Tibial nerve (tissue), 3 donors: ENCODE measurements at regions not wholly inside any gene's neighbourhood (a gene's known extent, or its start where the extent isn't known, plus 50 kb on each side); places are given as distances from the start of the nearest gene placed in this dataset.

ENCODE experiments used
- POLR2A ChIP-seq, 2 donors: fragments of 450-650 bp; IDR thresholded peaks; one replicate each; pipeline ENCODE4 v1.6.1; 2017; ENCODE audit warnings: antibody characterized with exemption in 2 of 2, mild to moderate bottlenecking in 2 of 2, moderate library complexity in 2 of 2
- TF ChIP-seq, protein P1 (sequence below), 5 experiments: fragments of 200-600 bp in 3 of 5; fragments of 450-650 bp in 2 of 5; sonication (generic) in 3 of 5; IDR thresholded peaks; one replicate each; pipeline ENCODE4 v1.5.1; 2016 to 2019; ENCODE audit warnings: antibody characterized with exemption in 5 of 5, mild to moderate bottlenecking in 3 of 5, moderate library complexity in 2 of 5

DNA sequence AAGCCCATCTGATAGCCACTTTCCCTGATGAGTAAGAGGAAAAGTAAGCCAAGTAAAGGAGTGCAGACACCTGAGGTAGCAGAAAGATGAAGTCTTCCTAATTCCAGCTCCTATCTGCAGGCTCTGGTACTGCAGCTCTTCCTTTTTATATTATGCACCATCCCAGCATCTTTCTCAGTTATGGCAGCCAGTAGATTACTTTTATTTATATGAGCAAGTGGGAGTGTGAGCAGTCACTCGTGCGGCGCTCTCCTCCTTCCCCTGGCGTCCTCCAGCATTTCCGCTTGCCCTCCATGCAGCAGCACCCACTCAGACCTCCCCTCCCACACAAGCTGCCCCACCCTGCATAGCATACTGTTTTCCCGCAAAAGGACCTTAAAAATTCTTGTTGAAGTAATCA, 465.9 kb upstream of the DPPA4 start:
- TF ChIP-seq, protein P1, sequence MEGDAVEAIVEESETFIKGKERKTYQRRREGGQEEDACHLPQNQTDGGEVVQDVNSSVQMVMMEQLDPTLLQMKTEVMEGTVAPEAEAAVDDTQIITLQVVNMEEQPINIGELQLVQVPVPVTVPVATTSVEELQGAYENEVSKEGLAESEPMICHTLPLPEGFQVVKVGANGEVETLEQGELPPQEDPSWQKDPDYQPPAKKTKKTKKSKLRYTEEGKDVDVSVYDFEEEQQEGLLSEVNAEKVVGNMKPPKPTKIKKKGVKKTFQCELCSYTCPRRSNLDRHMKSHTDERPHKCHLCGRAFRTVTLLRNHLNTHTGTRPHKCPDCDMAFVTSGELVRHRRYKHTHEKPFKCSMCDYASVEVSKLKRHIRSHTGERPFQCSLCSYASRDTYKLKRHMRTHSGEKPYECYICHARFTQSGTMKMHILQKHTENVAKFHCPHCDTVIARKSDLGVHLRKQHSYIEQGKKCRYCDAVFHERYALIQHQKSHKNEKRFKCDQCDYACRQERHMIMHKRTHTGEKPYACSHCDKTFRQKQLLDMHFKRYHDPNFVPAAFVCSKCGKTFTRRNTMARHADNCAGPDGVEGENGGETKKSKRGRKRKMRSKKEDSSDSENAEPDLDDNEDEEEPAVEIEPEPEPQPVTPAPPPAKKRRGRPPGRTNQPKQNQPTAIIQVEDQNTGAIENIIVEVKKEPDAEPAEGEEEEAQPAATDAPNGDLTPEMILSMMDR (IDR thresholded peaks at IDR 0.05): peak in 1 of 5 experiments; percentile 10
- no peak for TF ChIP-seq POLR2A (IDR thresholded peaks at IDR 0.05)
